GM18858 (cell line): ENCODE measurements at regions not wholly inside any gene's neighbourhood (a gene's known extent, or its start where the extent isn't known, plus 50 kb on each side); places are given as distances from the start of the nearest gene placed in this dataset.
"Not testable (repeated sequence)": the region's sequence is repeated elsewhere in the genome, so short reads cannot be mapped to it uniquely, and the experiment has no call there.

Experiments used
- ATAC-seq: cut with Tn5 transposase; IDR thresholded peaks from one replicate; pipeline ENCODE4 v1.9.1; 2021; ENCODE audit not compliant: unreplicated experiment

GRCh38 chrX:33989936-33990335 lies 142.2 kb downstream of the FAM47A start:
- no peak for ATAC-seq

DNA sequence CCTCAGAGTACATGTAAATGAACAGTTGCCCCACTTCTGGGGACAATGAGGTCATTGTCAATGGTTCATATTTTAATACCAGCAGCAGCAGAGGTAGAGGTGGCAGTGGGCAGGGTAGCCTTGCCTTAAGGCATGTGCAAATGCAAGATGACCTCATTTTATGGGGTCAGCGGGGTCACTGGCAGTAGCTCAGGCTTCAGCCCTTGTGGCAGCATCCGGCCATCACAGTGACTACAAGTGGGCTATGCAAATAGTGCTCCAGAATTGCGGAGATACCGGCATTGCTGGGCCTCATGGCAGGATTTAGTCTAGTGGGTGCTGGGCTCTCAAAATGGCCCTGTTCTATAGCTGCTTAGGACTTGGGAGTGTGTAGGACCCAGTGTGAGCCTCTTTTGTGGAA lies 144.7 kb downstream of the FAM47A start:
- no peak for ATAC-seq

- no peak for ATAC-seq
Observed at GRCh38 chrX:33974676-33975075, 157.4 kb downstream of the FAM47A start.

GRCh38 chrX:33970028-33970967 lies 161.8 kb downstream of the FAM47A start:
- no peak for ATAC-seq

- no peak for ATAC-seq
Observed at GRCh38 chrX:33969105-33969504, 163.0 kb downstream of the FAM47A start.

GRCh38 chrX:33968611-33969010 lies 163.5 kb downstream of the FAM47A start:
- ATAC-seq: no peak

GRCh38 chrX:33949300-33949699 lies 182.8 kb downstream of the FAM47A start:
- ATAC-seq: no peak

DNA sequence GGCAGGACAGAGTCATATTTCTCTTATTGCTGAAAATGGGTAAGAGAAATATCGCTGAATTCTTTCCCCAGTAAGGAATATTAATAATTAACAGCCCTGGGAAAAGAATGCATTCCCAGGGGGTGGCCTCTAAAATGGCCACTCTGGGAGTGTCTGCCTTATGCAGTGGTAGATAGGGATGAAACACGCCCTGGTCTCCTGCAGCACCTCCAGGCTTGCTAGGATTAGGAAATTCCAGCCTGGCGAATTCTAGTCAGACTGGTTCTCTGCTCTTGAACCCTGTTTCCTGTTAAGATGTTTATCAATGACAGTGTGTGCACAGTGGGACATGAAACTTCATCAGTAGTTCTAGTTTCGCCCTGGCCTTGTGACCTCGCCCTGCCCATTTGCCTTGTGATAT lies 205.9 kb downstream of the FAM47A start:
- ATAC-seq: not testable (repeated sequence)

DNA sequence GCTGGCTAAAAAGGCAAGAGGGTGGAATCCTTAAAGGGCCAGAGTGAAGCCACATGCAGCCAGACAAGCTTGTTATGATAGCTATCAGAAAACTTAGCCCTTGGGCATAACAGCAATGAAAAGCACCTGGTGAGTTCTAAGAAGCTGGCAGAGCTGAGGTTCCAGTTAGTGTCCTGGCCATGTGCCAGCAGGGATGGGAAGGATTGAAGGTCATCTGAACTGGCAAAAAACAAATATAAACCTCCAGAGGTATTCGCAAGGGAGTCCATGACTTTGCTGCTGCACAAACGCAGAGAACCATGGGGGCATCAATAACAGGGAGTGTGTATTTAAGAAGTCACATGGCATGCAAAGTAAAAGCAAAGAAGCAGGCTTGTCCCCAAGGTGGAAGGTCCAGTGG lies 208.9 kb downstream of the FAM47A start:
- no peak for ATAC-seq

GRCh38 chrX:33909836-33910235 lies 222.3 kb downstream of the FAM47A start:
- no peak for ATAC-seq

- no peak for ATAC-seq
Observed at GRCh38 chrX:33908898-33909297, 223.2 kb downstream of the FAM47A start.

DNA sequence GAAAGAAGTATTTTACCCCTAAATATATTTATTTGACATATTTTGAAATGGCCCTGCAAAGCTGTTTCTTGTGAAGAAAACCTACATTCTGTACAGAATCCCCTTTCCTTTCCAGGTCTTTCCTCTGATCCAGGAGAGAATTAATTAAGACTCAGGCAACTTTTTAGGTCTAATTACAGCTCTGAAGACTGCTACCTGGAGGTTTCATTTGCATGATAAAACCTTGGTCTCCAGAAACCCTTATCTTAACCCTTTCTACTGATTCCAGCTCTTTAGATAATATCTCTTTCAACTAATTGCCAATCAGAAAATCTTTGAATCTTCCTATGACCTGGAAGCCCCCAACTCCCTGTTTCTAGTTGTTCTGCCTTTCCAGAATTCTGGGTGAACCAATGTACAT lies 224.0 kb downstream of the FAM47A start:
- no peak for ATAC-seq

- no peak for ATAC-seq
Observed at GRCh38 chrX:33906971-33907370, 225.1 kb downstream of the FAM47A start.

DNA sequence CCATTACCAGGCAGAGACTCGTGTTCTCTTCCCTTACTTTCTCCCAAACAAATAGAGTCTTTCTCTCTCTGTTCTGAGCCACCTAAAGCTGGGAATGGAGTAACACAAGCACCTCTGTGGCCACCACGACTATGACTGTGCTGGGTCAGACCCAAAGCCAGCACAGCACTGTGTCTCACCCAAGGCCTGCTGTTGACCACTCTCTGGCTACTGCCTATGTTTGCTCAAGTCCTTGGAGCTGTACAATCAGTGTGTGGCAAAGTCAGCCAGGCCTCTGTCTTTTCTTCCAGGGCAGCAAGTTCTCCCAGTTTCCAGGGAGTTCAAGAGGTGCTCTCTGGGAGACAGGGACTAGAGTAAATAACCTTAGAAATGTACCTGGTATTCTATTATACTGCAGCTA lies 239.4 kb downstream of the FAM47A start:
- no peak for ATAC-seq

DNA sequence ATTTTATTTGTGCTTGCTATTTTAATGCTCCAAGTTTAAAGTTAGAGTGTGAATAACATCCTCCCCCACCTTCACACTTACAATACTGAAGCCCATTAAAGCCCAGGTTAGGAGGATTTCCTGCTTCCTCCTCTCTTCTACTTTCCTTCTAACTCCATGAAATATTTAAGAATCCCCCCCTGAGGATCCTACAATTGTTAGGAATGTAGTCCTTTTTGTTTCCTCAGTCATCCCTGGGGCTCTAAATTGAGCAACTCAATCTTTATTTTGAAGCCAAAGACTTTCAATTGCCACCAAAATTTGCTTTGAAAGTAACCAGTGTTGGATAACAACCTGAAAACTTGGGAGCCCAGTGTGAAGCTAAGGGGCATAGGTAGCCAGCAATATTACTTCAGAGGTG lies 276.9 kb downstream of the FAM47A start:
- ATAC-seq: no peak

DNA sequence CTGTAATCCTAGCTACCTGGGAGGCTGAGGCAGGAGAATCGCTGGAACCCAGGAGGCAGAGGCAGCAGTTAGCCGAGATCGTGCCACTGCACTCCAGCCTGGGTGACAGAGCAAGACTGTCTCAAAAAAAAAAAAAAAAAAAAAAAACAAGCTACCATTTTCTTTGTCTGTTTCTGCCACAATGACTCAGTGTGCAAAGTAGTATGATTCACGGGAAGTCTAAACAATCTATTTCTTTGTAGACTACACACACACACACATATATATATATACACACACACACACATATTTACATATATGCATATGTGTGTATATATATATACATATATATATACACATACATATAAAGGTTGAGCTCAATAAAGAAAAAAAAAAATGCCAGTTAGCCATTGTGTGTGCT lies 280.0 kb downstream of the FAM47A start:
- not testable (repeated sequence) for ATAC-seq

GRCh38 chrX:33840176-33840575 lies 291.9 kb downstream of the FAM47A start:
- ATAC-seq: no peak

GRCh38 chrX:33831211-33831610 lies 300.9 kb downstream of the FAM47A start:
- no peak for ATAC-seq

DNA sequence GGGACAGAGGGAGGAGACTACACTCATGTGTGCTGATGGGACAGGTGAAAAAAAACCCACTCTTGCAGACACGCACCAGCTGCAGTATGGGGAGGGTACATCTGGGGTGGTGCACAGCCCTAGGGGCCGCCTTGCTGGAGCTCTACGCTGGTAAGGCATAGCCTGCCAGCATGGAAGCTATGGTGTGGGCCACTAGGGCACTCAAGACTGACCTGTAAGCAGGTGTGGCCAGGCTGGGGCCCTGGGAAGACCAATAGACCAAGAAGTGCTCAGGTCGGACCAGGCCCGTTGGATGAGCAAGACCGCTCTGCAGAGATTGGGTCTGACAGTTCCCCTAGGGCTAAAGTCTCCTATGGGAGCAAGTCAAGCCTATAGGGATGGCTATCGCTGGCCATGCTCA lies 314.8 kb downstream of the FAM47A start:
- ATAC-seq: no peak

- ATAC-seq: no peak
Observed at GRCh38 chrX:33808636-33809035, 323.5 kb downstream of the FAM47A start.

DNA sequence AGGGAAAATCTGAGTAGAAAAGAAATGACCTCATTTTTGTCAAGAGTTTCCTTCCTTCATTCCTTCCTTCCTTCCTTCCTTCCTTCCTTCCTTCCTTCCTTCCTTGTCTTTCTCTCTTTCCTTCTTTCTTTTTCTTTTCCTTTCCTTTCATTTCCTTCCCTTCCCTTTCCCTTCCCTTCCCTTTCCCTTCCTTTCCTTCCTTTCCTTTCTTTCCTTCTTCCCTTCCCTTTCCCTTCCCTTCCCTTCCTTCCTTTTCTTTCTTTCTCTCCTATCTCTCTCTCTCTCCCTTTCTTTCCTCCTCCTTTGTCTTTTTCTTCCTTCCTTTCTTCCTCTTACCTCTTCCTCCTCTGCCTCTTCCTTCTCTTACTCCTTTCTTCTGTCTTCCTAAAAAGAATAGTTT lies 347.6 kb downstream of the FAM47A start:
- no peak for ATAC-seq

- no peak for ATAC-seq
Observed at GRCh38 chrX:33741807-33742206, 390.3 kb downstream of the FAM47A start.

DNA sequence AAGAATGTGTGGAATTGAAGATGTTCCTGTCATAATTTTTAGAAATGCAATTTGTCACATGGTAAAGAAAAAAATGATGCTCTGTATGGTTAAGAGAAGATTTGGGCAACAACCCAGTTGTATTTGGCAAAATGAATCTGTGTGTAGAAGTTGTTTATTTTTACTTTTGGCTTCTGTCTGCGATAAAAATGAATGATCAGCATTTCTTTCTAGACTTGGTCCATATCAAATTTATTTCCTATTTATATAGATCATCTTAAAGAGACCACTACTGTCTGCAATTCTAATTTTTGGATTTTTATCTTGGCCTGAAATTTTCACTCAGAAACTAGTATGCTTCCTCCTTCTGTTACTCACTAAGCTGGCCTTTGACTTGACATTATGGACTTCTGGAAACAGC lies 396.9 kb downstream of the FAM47A start:
- no peak for ATAC-seq
